ENCODE measurements at regions not wholly inside any gene's neighbourhood (a gene's known extent, or its start where the extent isn't known, plus 50 kb on each side); places are given as distances from the start of the nearest gene placed in this dataset.

- no peaks in the 10 kb centered on the region for H4K20me1 ChIP-seq (ENCODE audit: insufficient read depth)
- H3K27ac ChIP-seq (ENCODE audit: low read length), result no peak overlapping the region
- H2AFZ ChIP-seq (ENCODE audit: low read depth, low read length), result no peak overlapping the region
- no peak overlapping the region for H3K4me2 ChIP-seq (ENCODE audit: low read length)
- no peaks in the 10 kb centered on the region for H3K36me3 ChIP-seq (ENCODE audit: insufficient read depth, low read length)
- H3K9me2 ChIP-seq (ENCODE audit: insufficient read depth, low read length), result no peaks in the 10 kb centered on the region
- H3K9me3 ChIP-seq (ENCODE audit: low read length), result no peaks in the 10 kb centered on the region
- H3K4me3 ChIP-seq (ENCODE audit: low read length), result no peak overlapping the region
- no peaks in the 10 kb centered on the region for H3K27me3 ChIP-seq (ENCODE audit: insufficient read depth, low read depth, low read length)
- no peaks in the 10 kb centered on the region for H3K79me2 ChIP-seq (replicated peaks; ENCODE audit: insufficient read depth, low read length)
- H3F3A ChIP-seq (ENCODE audit: insufficient read depth, low read length, poor library complexity, severe bottlenecking), result no peaks in the 10 kb centered on the region
- no peak for TF ChIP-seq POLR2AphosphoS5 (IDR thresholded peaks at IDR 0.05)
- TF ChIP-seq CTCF (IDR thresholded peaks at IDR 0.05; ENCODE audit: poor library complexity, severe bottlenecking), result peak; percentile 87
- TF ChIP-seq RAD21 (conservative IDR thresholded peaks at IDR 0.05), result peak; percentile 94
- no peak for TF ChIP-seq TAF1 (IDR thresholded peaks at IDR 0.05; ENCODE audit: low read depth)
- no peak for TF ChIP-seq EZH2 (IDR thresholded peaks at IDR 0.05; ENCODE audit: borderline replicate concordance, insufficient read depth, low read length, poor library complexity, severe bottlenecking)
- TF ChIP-seq MXI1 (conservative IDR thresholded peaks at IDR 0.05; ENCODE audit: poor library complexity, severe bottlenecking), result no peak
- peak; percentile 92 for TF ChIP-seq SMC3 (conservative IDR thresholded peaks at IDR 0.05; ENCODE audit: poor library complexity)
- H3K9ac ChIP-seq (ENCODE audit: low read length), result no peak overlapping the region
Observed at GRCh38 chr16:63461248-63461841, 1425.1 kb upstream of the CDH8 start.

GRCh38 chr16:63458846-63459245 lies 1422.6 kb upstream of the CDH8 start:
- Histone ChIP-seq H3K27me3 (ENCODE audit: insufficient read depth, low read depth, low read length) (no peaks in the 10 kb centered on the region), H3K27ac (ENCODE audit: low read length) (no peak overlapping the region), H2AFZ (ENCODE audit: low read depth, low read length) (no peak overlapping the region), H4K20me1 (ENCODE audit: insufficient read depth) (no peaks in the 10 kb centered on the region), H3K9ac (ENCODE audit: low read length) (no peak overlapping the region), H3K9me2 (ENCODE audit: insufficient read depth, low read length) (no peaks in the 10 kb centered on the region), H3K4me2 (ENCODE audit: low read length) (no peak overlapping the region), H3K79me2 (replicated peaks; ENCODE audit: insufficient read depth, low read length) (no peaks in the 10 kb centered on the region), H3K9me3 (ENCODE audit: low read length) (no peaks in the 10 kb centered on the region), H3F3A (ENCODE audit: insufficient read depth, low read length, poor library complexity, severe bottlenecking) (no peaks in the 10 kb centered on the region), H3K36me3 (ENCODE audit: insufficient read depth, low read length) (no peaks in the 10 kb centered on the region), H3K4me3 (ENCODE audit: low read length) (no peak overlapping the region)
- TF ChIP-seq RAD21 (conservative IDR thresholded peaks at IDR 0.05) (no peak), MXI1 (conservative IDR thresholded peaks at IDR 0.05; ENCODE audit: poor library complexity, severe bottlenecking) (no peak), REST (IDR thresholded peaks at IDR 0.05; ENCODE audit: borderline replicate concordance) (no peak), CTCF (IDR thresholded peaks at IDR 0.05; ENCODE audit: poor library complexity, severe bottlenecking) (no peak)
